KMS-11 (cell line): ENCODE measurements at regions not wholly inside any gene's neighbourhood (a gene's known extent, or its start where the extent isn't known, plus 50 kb on each side); places are given as distances from the start of the nearest gene placed in this dataset.

Experiments used
- H2AFZ ChIP-seq: fragments of 200-600 bp; sonication (generic); 2 replicates; pipeline ENCODE4 v1.6.1; 2016; ENCODE audit warnings: antibody characterized with exemption, mixed run types, low read depth
- H3K27ac ChIP-seq: fragments of 200-600 bp; sonication (generic); 2 replicates; pipeline ENCODE4 v1.6.1; 2016; ENCODE audit warnings: mild to moderate bottlenecking, mixed run types
- H3K27me3 ChIP-seq: fragments of 200-600 bp; sonication (generic); 2 replicates; pipeline ENCODE4 v1.6.1; 2017; ENCODE audit warnings: mild to moderate bottlenecking, low read depth, mixed run types, moderate library complexity; ENCODE audit not compliant: insufficient read depth
- H3K36me3 ChIP-seq: fragments of 200-600 bp; sonication (generic); 2 replicates; pipeline ENCODE4 v1.6.1; 2017; ENCODE audit warnings: mild to moderate bottlenecking, mixed run types; ENCODE audit not compliant: insufficient read depth
- H3K4me1 ChIP-seq: fragments of 200-600 bp; sonication (generic); 2 replicates; pipeline ENCODE4 v1.6.1; 2016; ENCODE audit warnings: mild to moderate bottlenecking, low read depth, mixed run types; ENCODE audit not compliant: poor library complexity, severe bottlenecking
- H3K4me2 ChIP-seq: fragments of 200-600 bp; sonication (generic); 2 replicates; pipeline ENCODE4 v1.7.0; 2016; ENCODE audit warnings: mild to moderate bottlenecking, mixed run types
- H3K4me3 ChIP-seq: fragments of 200-600 bp; sonication (generic); IDR thresholded peaks from 2 replicates; pipeline ENCODE4 v1.6.1; 2017; ENCODE audit warnings: low read depth, low read length, mixed read lengths; ENCODE audit not compliant: insufficient read depth
- H3K79me2 ChIP-seq: fragments of 200-600 bp; sonication (generic); 2 replicates; pipeline ENCODE4 v1.6.1; 2016; ENCODE audit warnings: low read depth, mixed run types; ENCODE audit not compliant: insufficient read depth
- H3K9ac ChIP-seq: fragments of 200-600 bp; sonication (generic); 2 replicates; pipeline ENCODE4 v1.6.1; 2016; ENCODE audit warnings: mild to moderate bottlenecking, mixed run types
- H4K20me1 ChIP-seq: fragments of 200-600 bp; sonication (generic); 2 replicates; pipeline ENCODE4 v1.6.1; 2016; ENCODE audit warnings: mild to moderate bottlenecking, mixed run types; ENCODE audit not compliant: insufficient read depth
- TF ChIP-seq, protein P1 (sequence below): fragments of 200-600 bp; sonication (generic); conservative IDR thresholded peaks from 2 replicates; pipeline ENCODE4 v1.6.1; 2017; ENCODE audit warnings: low read depth, mild to moderate bottlenecking, antibody characterized with exemption, low read length, moderate library complexity, mixed read lengths

DNA sequence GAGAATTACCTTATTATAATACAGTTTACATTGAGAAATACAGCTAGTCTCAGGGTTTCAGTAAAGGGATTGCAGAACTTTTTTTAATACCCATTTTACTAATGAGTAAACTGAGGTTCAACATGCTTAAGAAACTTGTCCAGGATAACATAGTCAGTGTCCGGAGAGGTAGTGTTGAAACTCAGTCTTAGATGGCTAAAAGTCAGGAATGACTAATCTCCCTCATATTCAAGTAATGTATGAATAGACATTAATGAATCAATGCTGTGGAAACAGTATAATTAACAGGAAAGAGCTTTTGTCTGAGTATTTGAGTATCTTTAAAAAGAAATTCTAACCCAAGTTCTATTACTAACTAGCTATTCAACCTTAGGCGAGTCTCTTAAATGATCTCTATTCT lies 397.6 kb downstream of the PLA2G4A start:
- Histone ChIP-seq H3K4me1 (no peaks in the 10 kb centered on the region), H3K27me3 (no peaks in the 10 kb centered on the region), H3K36me3 (no peaks in the 10 kb centered on the region), H2AFZ (no peak overlapping the region), H3K9ac (no peak overlapping the region), H3K4me3 (no peak overlapping the region), H3K79me2 (no peaks in the 10 kb centered on the region; the same call in 1 of the 2 replicates), H3K4me2 (no peak overlapping the region), H4K20me1 (no peaks in the 10 kb centered on the region), H3K27ac (no peak overlapping the region)
- TF ChIP-seq, protein P1, sequence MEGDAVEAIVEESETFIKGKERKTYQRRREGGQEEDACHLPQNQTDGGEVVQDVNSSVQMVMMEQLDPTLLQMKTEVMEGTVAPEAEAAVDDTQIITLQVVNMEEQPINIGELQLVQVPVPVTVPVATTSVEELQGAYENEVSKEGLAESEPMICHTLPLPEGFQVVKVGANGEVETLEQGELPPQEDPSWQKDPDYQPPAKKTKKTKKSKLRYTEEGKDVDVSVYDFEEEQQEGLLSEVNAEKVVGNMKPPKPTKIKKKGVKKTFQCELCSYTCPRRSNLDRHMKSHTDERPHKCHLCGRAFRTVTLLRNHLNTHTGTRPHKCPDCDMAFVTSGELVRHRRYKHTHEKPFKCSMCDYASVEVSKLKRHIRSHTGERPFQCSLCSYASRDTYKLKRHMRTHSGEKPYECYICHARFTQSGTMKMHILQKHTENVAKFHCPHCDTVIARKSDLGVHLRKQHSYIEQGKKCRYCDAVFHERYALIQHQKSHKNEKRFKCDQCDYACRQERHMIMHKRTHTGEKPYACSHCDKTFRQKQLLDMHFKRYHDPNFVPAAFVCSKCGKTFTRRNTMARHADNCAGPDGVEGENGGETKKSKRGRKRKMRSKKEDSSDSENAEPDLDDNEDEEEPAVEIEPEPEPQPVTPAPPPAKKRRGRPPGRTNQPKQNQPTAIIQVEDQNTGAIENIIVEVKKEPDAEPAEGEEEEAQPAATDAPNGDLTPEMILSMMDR = no peak

DNA sequence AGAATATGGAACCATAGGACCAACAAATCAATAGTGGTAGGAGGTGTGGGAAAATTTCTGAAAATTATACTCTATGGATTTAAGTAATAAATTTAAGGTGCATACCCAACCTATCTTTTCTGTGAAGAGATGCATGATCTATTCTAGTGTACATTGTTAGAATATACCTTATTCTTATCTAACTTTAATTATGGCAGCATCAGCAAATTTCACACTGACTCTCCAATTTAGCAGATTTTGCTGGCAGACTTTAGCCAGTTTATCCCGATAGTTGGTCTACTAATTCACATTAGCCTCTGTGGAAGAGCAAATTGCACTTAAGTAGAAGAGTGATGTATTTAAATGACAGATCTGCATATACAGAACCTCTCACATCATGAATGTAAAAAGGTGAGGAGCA lies 400.0 kb downstream of the PLA2G4A start:
- Histone ChIP-seq H3K9ac (no peak overlapping the region), H3K27me3 (no peaks in the 10 kb centered on the region), H3K79me2 (no peaks in the 10 kb centered on the region; the same call in 1 of the 2 replicates), H3K36me3 (no peaks in the 10 kb centered on the region), H3K27ac (no peak overlapping the region), H3K4me3 (no peak overlapping the region), H3K4me1 (no peaks in the 10 kb centered on the region), H2AFZ (no peak overlapping the region), H3K4me2 (no peak overlapping the region), H4K20me1 (no peaks in the 10 kb centered on the region)
- TF ChIP-seq, protein P1 = no peak

DNA sequence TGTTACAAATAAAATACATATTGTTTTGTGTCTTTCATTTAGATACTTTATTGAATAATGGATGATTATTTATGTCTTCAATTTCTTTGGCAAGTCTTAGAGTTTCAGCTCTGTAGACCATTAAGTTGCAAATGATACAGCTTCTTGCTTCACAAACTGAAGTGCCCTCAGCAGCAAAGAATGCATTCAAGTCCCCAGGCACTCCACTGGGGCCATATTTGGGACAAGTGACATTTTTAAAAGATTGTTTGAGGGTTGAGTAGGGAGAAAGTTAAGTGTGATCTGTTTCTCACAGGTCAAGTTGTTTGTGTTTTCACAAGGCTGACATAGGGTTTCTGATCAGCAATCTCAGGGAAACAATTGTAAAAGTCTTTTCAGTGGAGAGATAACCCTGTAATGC lies 400.7 kb downstream of the PLA2G4A start:
- Histone ChIP-seq H3K27ac (no peak overlapping the region), H3K4me3 (no peak overlapping the region), H4K20me1 (no peaks in the 10 kb centered on the region), H3K36me3 (no peaks in the 10 kb centered on the region), H3K79me2 (no peaks in the 10 kb centered on the region; the same call in 1 of the 2 replicates), H3K27me3 (no peaks in the 10 kb centered on the region), H2AFZ (no peak overlapping the region), H3K4me2 (no peak overlapping the region), H3K4me1 (no peaks in the 10 kb centered on the region), H3K9ac (no peak overlapping the region)
- TF ChIP-seq, protein P1 = no peak

DNA sequence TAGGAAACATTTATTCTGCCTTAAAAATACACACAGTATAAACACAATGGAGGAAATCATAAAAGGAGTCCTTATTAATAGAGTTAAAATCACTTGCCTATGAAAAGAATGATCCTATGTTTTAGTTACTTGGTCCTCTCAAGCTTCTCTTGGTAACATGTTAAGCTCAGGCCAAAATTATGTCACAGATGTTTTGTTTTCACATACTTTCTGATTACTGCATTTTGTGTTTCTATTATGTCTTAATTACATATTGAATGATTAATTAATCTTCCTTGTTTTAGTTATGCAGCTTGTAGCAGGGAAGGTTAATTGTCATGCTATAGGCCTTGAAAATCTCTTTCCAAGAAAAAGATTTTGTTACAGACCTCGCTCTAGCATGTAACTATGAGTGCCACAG lies 406.0 kb downstream of the PLA2G4A start:
- TF ChIP-seq, protein P1 = no peak
- Histone ChIP-seq H3K27ac (no peak overlapping the region), H3K4me1 (no peaks in the 10 kb centered on the region), H2AFZ (no peak overlapping the region), H3K36me3 (no peaks in the 10 kb centered on the region), H3K27me3 (no peaks in the 10 kb centered on the region), H3K4me3 (no peak overlapping the region), H3K79me2 (no peaks in the 10 kb centered on the region; the same call in 1 of the 2 replicates), H4K20me1 (no peaks in the 10 kb centered on the region), H3K4me2 (no peak overlapping the region), H3K9ac (no peak overlapping the region)
